ENCODE measurements at regions not wholly inside any gene's neighbourhood (a gene's known extent, or its start where the extent isn't known, plus 50 kb on each side); places are given as distances from the start of the nearest gene placed in this dataset.

DNA sequence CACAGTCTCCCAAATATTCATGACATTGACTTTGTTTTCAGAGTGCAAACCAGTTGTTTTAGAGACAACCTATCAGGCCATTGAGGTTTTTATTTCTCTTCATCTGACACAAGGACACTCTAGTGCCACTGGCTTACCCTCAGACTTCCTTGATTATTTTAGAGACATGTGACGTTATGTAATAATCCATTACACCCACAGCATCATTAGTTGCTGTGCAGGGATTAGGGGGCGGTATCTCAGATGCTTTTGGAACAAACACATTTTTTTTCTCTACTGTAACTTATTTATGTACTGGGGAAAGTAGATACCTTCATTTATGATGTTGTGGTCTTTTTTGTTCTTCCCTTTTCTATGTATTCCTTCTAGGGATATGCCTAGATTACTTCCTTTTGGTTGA is 2293.1 kb downstream of the PCDH7 start:
- TF ChIP-seq, protein P1, sequence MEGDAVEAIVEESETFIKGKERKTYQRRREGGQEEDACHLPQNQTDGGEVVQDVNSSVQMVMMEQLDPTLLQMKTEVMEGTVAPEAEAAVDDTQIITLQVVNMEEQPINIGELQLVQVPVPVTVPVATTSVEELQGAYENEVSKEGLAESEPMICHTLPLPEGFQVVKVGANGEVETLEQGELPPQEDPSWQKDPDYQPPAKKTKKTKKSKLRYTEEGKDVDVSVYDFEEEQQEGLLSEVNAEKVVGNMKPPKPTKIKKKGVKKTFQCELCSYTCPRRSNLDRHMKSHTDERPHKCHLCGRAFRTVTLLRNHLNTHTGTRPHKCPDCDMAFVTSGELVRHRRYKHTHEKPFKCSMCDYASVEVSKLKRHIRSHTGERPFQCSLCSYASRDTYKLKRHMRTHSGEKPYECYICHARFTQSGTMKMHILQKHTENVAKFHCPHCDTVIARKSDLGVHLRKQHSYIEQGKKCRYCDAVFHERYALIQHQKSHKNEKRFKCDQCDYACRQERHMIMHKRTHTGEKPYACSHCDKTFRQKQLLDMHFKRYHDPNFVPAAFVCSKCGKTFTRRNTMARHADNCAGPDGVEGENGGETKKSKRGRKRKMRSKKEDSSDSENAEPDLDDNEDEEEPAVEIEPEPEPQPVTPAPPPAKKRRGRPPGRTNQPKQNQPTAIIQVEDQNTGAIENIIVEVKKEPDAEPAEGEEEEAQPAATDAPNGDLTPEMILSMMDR (IDR thresholded peaks at IDR 0.05 in 4 of 5, conservative IDR thresholded peaks at IDR 0.05 in 1 of 5), result no peak
- no peak for TF ChIP-seq POLR2A (IDR thresholded peaks at IDR 0.05)
